ENCODE measurements at regions not wholly inside any gene's neighbourhood (a gene's known extent, or its start where the extent isn't known, plus 50 kb on each side); places are given as distances from the start of the nearest gene placed in this dataset.

DNA sequence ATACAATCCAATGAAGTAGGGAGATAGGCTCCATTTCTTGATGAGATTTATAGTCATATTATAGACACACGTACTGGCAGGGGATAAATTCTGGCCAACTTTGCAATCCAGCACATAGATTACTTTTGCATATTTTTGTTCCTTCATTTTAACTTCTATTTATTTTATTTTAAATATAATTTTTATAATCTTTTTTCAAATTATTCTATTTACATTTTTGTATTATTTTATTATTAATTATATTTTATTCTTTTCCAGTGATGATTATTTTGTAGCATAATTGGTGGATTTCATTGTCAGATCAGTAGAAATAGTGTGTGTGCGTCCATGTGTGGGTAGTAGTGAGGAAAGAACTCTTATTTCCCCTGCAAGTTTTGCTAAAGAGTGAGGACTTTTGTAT is 980.1 kb upstream of the TYRP1 start:
- Mint-ChIP-seq H3K4me3 (no peak overlapping the region), H3K4me1 (no peaks in the 10 kb centered on the region), H3K27me3 (ENCODE audit: low read depth, poor library complexity) (no peaks in the 10 kb centered on the region), H3K9me3 (no peaks in the 10 kb centered on the region), H3K36me3 (ENCODE audit: low read depth) (no peaks in the 10 kb centered on the region), H3K27ac (no peak overlapping the region)
- TF ChIP-seq CTCF (IDR thresholded peaks at IDR 0.05) = no peak
- DNase-seq = no peak

DNA sequence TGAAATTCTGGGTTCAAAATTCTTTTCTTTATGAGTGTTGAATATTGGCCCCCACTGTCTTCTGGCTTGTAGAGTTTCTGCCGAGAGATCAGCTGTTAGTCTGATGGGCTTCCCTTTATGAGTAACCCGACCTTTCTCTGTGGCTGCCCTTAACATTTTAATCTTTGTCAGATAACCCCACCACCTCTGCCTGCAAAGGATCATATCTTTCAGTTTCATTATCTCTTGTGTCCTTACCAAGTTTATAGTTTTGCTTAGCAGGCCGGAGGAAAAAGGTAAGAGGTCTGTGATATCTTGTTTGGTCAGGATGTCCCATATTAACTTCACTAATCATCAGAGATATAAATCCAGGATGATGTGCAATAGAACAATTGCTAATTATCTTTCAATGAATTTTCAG is 970.2 kb upstream of the TYRP1 start:
- no peak for TF ChIP-seq CTCF (IDR thresholded peaks at IDR 0.05)
- H3K4me1 Mint-ChIP-seq = peaks cover 5% of the 10 kb centered on the region
- no peaks in the 10 kb centered on the region for H3K36me3 Mint-ChIP-seq (ENCODE audit: low read depth)
- H3K27ac Mint-ChIP-seq = no peak overlapping the region
- H3K9me3 Mint-ChIP-seq = no peaks in the 10 kb centered on the region
- no peaks in the 10 kb centered on the region for H3K27me3 Mint-ChIP-seq (ENCODE audit: low read depth, poor library complexity)
- no peak overlapping the region for H3K4me3 Mint-ChIP-seq
- DNase-seq = no peak

- TF ChIP-seq CTCF (IDR thresholded peaks at IDR 0.05) = no peak
- Mint-ChIP-seq H3K36me3 (ENCODE audit: low read depth) (no peaks in the 10 kb centered on the region), H3K4me1 (peaks cover 5% of the 10 kb centered on the region), H3K4me3 (no peak overlapping the region), H3K9me3 (no peaks in the 10 kb centered on the region), H3K27me3 (ENCODE audit: low read depth, poor library complexity) (no peaks in the 10 kb centered on the region), H3K27ac (no peak overlapping the region)
- DNase-seq = no peak
Measured at GRCh38 chr9:11726659-11727058, 966.5 kb upstream of the TYRP1 start.

GRCh38 chr9:11735391-11735790 is 957.8 kb upstream of the TYRP1 start:
- DNase-seq = no peak
- no peak overlapping the region for H3K4me3 Mint-ChIP-seq
- H3K36me3 Mint-ChIP-seq (ENCODE audit: low read depth) = no peaks in the 10 kb centered on the region
- H3K27me3 Mint-ChIP-seq (ENCODE audit: low read depth, poor library complexity) = no peaks in the 10 kb centered on the region
- no peak overlapping the region for H3K27ac Mint-ChIP-seq
- H3K9me3 Mint-ChIP-seq = peaks cover 11% of the 10 kb centered on the region
- no peaks in the 10 kb centered on the region for H3K4me1 Mint-ChIP-seq
- no peak for TF ChIP-seq CTCF (IDR thresholded peaks at IDR 0.05)

DNA sequence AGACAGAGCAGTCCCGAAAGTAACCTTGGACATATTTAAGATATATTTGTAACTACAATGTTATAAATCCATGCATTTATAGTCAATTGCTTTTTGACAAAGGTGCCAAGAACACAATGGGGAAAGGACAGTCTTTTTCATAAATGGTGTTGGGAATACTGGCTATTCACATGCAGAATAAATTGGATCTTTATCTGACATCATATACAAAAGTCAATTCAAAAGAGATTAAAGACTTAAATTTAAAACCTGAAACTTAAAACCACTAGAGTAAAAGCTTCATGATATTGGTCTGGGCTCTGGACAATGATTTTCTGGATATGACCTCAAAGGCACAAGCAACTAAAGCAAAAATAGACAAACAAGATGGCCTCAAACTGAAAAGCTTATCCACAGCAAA is 950.7 kb upstream of the TYRP1 start:
- Mint-ChIP-seq H3K4me1 (no peaks in the 10 kb centered on the region), H3K27me3 (ENCODE audit: low read depth, poor library complexity) (no peaks in the 10 kb centered on the region), H3K9me3 (no peaks in the 10 kb centered on the region), H3K36me3 (ENCODE audit: low read depth) (no peaks in the 10 kb centered on the region), H3K27ac (no peak overlapping the region), H3K4me3 (no peak overlapping the region)
- TF ChIP-seq CTCF (IDR thresholded peaks at IDR 0.05) = no peak
- DNase-seq = no peak

DNA sequence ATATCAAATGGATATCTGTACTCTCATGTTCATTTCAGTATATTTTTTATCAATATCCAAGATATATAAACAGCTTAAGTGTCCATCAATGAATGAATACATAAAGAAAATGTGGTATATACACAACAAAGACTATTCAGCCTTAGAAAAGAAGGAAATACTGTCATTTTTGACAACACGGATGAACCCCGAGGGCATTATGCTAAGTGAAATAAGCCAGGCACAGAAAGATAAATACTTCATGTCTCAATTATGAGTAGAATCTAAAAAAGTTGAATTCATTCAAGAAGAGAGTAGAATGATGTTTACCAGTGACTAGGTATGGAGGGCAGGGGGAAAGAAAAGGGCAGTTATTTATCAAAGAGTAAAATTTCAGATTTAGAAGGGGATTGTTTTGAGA is 949.8 kb upstream of the TYRP1 start:
- no peaks in the 10 kb centered on the region for H3K9me3 Mint-ChIP-seq
- no peaks in the 10 kb centered on the region for H3K4me1 Mint-ChIP-seq
- no peak for TF ChIP-seq CTCF (IDR thresholded peaks at IDR 0.05)
- DNase-seq = no peak
- H3K27ac Mint-ChIP-seq = no peak overlapping the region
- H3K36me3 Mint-ChIP-seq (ENCODE audit: low read depth) = no peaks in the 10 kb centered on the region
- no peaks in the 10 kb centered on the region for H3K27me3 Mint-ChIP-seq (ENCODE audit: low read depth, poor library complexity)
- no peak overlapping the region for H3K4me3 Mint-ChIP-seq
